Astrocyte (in vitro differentiated cells and primary cell): ENCODE measurements at regions not wholly inside any gene's neighbourhood (a gene's known extent, or its start where the extent isn't known, plus 50 kb on each side); places are given as distances from the start of the nearest gene placed in this dataset.

Experiments used
- DNase-seq: peaks from one replicate; pipeline ENCODE4 v3.0.0-alpha.2; 2010; ENCODE audit warnings: low read depth
- FAIRE-seq: peaks from 2 replicates; lab custom pipeline; 2011; peaks lifted over from hg19 to GRCh38; lab: Jason Lieb, UNC
- H2AFZ ChIP-seq: 2 replicates; pipeline ENCODE4 v1.6.0; 2012; ENCODE audit warnings: low read depth, low read length, inconsistent platforms
- H3K27ac ChIP-seq: 2 replicates; pipeline ENCODE4 v1.5.1; 2011; ENCODE audit warnings: low read depth, low read length, inconsistent platforms
- H3K27me3 ChIP-seq: 2 replicates; pipeline ENCODE4 v1.6.0; 2011; ENCODE audit warnings: low read length, inconsistent platforms; ENCODE audit not compliant: insufficient read depth
- H3K36me3 ChIP-seq: 2 replicates; pipeline ENCODE4 v1.5.1; 2011; ENCODE audit warnings: low read length, inconsistent platforms; ENCODE audit not compliant: insufficient read depth
- H3K4me1 ChIP-seq: 2 replicates; pipeline ENCODE4 v1.5.1; 2011; ENCODE audit warnings: low read length, inconsistent platforms; ENCODE audit not compliant: insufficient read depth
- H3K4me2 ChIP-seq: 2 replicates; pipeline ENCODE4 v1.6.0; 2012; ENCODE audit warnings: low read length, inconsistent platforms
- H3K4me3 ChIP-seq: 2 replicates; pipeline ENCODE4 v1.5.1; 2011; ENCODE audit warnings: low read depth, mild to moderate bottlenecking, low read length, inconsistent platforms; ENCODE audit not compliant: insufficient read depth
- H3K79me2 ChIP-seq: 2 replicates; pipeline ENCODE4 v1.6.0; 2012; ENCODE audit warnings: mild to moderate bottlenecking, low read length, inconsistent platforms; ENCODE audit not compliant: insufficient read depth
- H3K9ac ChIP-seq: 2 replicates; pipeline ENCODE4 v1.6.0; 2012; ENCODE audit warnings: mild to moderate bottlenecking, low read length, inconsistent platforms
- H3K9me3 ChIP-seq: 2 replicates; pipeline ENCODE4 v1.5.1; 2012; ENCODE audit warnings: low read depth, mild to moderate bottlenecking, low read length, inconsistent platforms; ENCODE audit not compliant: insufficient read depth
- H4K20me1 ChIP-seq: 2 replicates; pipeline ENCODE4 v1.6.0; 2012; ENCODE audit warnings: low read length, inconsistent platforms; ENCODE audit not compliant: insufficient read depth
- H3K27ac Mint-ChIP-seq: one replicate; pipeline ENCODE4 v1.8.0; 2021; ENCODE audit warnings: mild to moderate bottlenecking, mixed read lengths; ENCODE audit not compliant: unreplicated experiment
- H3K27me3 Mint-ChIP-seq: one replicate; pipeline ENCODE4 v1.8.0; 2021; ENCODE audit warnings: low read depth, mixed read lengths; ENCODE audit not compliant: unreplicated experiment
- H3K36me3 Mint-ChIP-seq: one replicate; pipeline ENCODE4 v1.8.0; 2021; ENCODE audit warnings: low read depth, mixed read lengths; ENCODE audit not compliant: unreplicated experiment
- H3K4me1 Mint-ChIP-seq: one replicate; pipeline ENCODE4 v1.8.0; 2021; ENCODE audit warnings: low read depth, mixed read lengths; ENCODE audit not compliant: unreplicated experiment
- H3K4me3 Mint-ChIP-seq: one replicate; pipeline ENCODE4 v1.8.0; 2021; ENCODE audit warnings: mild to moderate bottlenecking, moderate library complexity, mixed read lengths; ENCODE audit not compliant: unreplicated experiment
- H3K9me3 Mint-ChIP-seq: one replicate; pipeline ENCODE4 v1.8.0; 2021; ENCODE audit warnings: mild to moderate bottlenecking, mixed read lengths; ENCODE audit not compliant: unreplicated experiment
- CTCF ChIP-seq: IDR thresholded peaks from 2 replicates; pipeline ENCODE4 v1.5.1; 2011; ENCODE audit warnings: low read depth, mild to moderate bottlenecking, inconsistent platforms, low read length, moderate library complexity; ENCODE audit not compliant: insufficient read depth
- EZH2 ChIP-seq: IDR thresholded peaks from 2 replicates; pipeline ENCODE4 v1.6.1; 2012; ENCODE audit warnings: mild to moderate bottlenecking, low read length, inconsistent platforms; ENCODE audit not compliant: insufficient read depth

GRCh38 chr5:109931049-109931780 lies 241.5 kb downstream of the MAN2A1 start:
- Histone ChIP-seq H4K20me1 (no peaks in the 10 kb centered on the region), H3K4me1 (no peaks in the 10 kb centered on the region), H3K79me2 (no peaks in the 10 kb centered on the region), H3K36me3 (no peaks in the 10 kb centered on the region), H2AFZ (no peak overlapping the region), H3K9ac (no peak overlapping the region), H3K27ac (no peak overlapping the region), H3K4me3 (no peak overlapping the region), H3K4me2 (no peak overlapping the region), H3K9me3 (no peaks in the 10 kb centered on the region), H3K27me3 (no peaks in the 10 kb centered on the region)
- Mint-ChIP-seq H3K27ac (no peak overlapping the region), H3K4me3 (no peak overlapping the region), H3K4me1 (no peaks in the 10 kb centered on the region), H3K27me3 (no peaks in the 10 kb centered on the region), H3K36me3 (no peaks in the 10 kb centered on the region), H3K9me3 (no peaks in the 10 kb centered on the region)
- DNase-seq: no peak
- TF ChIP-seq CTCF (no peak), EZH2 (no peak)
- no peak for FAIRE-seq

- peaks cover 3% of the 10 kb centered on the region for H3K27me3 Mint-ChIP-seq
- FAIRE-seq: no peak
Observed at GRCh38 chr5:109935833-109936490, 246.2 kb downstream of the MAN2A1 start.

More at GRCh38 chr5:109935833-109936490, 246.2 kb downstream of the MAN2A1 start:
- H3K4me1 Mint-ChIP-seq: peaks cover 5% of the 10 kb centered on the region
- no peak overlapping the region for H2AFZ ChIP-seq
- H3K4me3 ChIP-seq: no peak overlapping the region
- no peaks in the 10 kb centered on the region for H3K27me3 ChIP-seq
- no peak overlapping the region for H3K27ac Mint-ChIP-seq
- H3K36me3 Mint-ChIP-seq: no peaks in the 10 kb centered on the region
- H3K4me1 ChIP-seq: peaks cover 5% of the 10 kb centered on the region
- TF ChIP-seq CTCF: no peak
- no peak for TF ChIP-seq EZH2
- no peaks in the 10 kb centered on the region for H4K20me1 ChIP-seq
- DNase-seq: no peak
- H3K9ac ChIP-seq: no peak overlapping the region
- no peaks in the 10 kb centered on the region for H3K36me3 ChIP-seq
- H3K9me3 Mint-ChIP-seq: no peaks in the 10 kb centered on the region
- H3K4me2 ChIP-seq: no peak overlapping the region
- no peaks in the 10 kb centered on the region for H3K79me2 ChIP-seq
- H3K27ac ChIP-seq: no peak overlapping the region
- H3K4me3 Mint-ChIP-seq: no peak overlapping the region
- H3K9me3 ChIP-seq: peaks cover 4% of the 10 kb centered on the region
